Stimulated activated CD4-positive, alpha-beta T cell treated with anti-CD3 and anti-CD28 coated beads, Interleukin-4, amount 100 ng/mL, for 4 hours (primary cell): ENCODE measurements at regions not wholly inside any gene's neighbourhood (a gene's known extent, or its start where the extent isn't known, plus 50 kb on each side); places are given as distances from the start of the nearest gene placed in this dataset.

Experiments
- DNase-seq, 2 experiments: peaks; one replicate each; pipeline ENCODE4 v3.0.0-alpha.2; 2020

GRCh38 chr1:67563684-67564083 lies 121.3 kb upstream of the GADD45A start:
- no peak for DNase-seq

GRCh38 chr1:67564193-67564592 lies 120.8 kb upstream of the GADD45A start:
- DNase-seq, result no peak

DNA sequence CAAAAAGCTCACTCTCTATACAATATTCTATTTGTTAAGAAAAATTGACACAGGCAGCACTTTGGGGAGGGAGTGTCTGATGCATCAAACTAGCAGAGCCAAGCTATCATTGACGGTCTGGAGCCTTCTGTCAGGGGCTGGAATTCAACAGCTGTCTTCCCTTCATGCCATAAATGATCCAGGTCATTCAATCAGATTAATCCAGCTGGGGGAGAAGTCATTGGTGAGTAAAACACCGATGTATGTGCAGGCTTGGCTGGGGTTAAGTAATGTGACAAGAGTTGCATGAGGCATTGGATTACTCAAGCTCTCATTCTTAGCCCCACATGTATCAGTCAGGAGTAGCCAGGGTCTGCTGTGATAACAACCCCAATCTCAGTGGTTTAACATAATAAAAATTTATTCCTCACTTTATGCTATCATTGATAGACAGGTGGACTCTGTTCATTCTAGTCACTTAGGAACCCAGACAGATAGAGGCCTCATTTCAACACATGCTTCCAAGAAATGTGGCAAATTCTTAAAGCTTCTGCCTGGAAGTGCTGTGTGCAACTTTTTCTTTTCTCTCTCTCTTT lies 118.1 kb upstream of the GADD45A start:
- no peak for DNase-seq

DNA sequence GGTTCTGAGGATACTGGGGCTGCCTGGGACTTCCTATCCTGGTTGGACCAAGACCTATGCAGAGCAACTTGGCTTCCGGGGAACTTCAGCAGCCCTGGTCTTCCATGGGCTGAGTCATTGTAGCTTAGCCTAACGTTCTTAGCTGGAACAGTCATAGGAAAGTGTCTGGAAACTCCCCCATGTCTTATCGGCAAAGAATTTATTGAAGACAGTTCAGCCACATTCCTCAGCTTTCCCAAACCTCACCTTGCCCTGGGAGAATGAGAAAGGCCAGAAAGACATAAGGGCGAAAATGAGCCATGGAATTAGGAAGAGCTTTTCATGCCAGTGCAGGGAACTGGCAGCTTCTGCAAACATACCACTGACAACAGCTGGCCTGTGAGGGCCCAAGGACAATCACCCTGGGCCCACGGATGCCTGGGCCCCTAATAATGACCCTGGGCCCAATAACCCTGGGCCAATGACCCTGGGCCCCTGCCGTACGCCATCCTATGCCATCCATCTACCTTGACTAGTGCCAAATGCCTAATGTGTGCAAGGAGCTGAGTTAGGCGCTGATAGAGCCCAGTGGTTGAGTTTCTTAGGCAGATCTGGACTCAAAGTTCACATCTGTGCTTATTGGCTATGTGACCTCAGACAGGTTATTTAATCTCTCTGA lies 114.4 kb upstream of the GADD45A start:
- DNase-seq, result no peak

- no peak for DNase-seq
Observed at GRCh38 chr1:67571406-67571805, 113.6 kb upstream of the GADD45A start.

GRCh38 chr1:67571901-67572593 lies 113.0 kb upstream of the GADD45A start:
- no peak for DNase-seq

DNA sequence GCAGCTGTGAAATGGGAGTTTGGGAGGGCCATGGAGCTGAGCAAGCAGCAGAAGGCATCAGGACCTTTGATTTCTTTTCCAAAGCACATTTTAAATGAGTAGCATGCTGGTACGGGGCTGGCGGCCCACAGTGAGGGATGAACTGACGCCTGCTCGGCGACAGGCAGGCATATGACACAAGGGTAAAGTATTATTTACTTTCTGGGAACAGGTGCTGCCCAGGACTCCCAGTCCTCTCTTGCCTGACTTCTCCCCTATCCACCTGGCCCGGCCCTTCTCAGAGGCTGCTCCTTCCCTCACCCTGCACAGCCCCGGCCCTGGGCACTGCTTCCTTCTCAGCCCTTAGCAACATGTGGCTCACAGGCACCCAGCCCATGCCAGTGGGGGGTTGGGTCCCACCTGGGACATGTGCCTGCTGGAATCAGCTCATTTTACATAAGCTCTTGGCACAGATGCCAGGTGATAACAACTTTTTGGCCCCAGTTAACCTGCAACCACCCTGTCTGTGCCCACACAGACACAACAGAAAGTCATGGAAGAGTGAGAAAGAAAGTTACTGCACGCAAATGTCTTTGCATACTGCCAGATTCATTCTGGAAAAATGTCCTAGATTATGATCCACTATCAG lies 112.3 kb upstream of the GADD45A start:
- no peak for DNase-seq

DNA sequence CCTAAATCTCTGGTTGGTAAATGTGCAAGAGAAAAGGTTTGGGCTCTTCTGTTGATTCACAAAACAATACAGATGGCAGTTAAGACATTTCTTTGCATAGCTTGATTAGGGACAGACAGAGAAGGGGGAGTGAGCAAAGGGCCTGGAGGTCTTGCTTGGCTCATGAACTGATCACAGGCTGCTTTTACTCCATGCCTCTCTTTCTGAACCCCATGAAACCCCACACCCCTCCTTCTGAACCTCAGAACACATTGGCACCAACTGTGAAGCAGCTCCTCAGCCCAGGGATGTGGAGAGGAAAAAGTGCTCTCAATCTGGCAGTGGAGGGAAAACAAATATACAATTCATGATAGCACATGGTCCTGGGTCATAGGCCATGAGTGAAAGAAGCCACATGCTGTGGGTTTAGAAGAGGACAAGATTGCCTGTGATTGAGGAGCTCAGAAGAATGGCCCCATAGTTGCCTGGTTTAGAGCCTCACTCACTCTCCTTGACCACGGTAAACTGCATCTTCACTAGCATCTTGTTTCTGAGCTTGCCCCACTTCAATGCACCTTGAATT lies 111.6 kb upstream of the GADD45A start:
- DNase-seq, result no peak

DNA sequence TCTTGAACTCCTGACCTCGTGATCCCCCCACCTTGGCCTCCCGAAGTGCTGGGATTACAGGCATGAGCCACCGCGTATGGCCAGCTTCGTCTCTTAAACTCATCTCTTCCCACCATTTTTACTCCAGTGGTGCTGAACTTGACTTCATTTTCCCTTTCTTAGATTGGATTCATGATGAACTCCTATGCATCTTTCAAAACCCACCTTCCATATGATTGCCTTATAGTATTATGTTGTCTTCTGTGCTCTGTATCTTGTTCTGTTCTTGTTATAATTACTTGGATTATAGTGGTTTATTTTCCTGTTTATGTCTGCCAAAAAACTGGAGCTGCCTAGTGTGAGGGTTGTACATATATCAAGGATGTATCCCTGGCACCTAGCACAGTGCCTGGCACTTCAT lies 110.8 kb upstream of the GADD45A start:
- DNase-seq, result no peak

GRCh38 chr1:67575861-67576260 lies 109.1 kb upstream of the GADD45A start:
- DNase-seq, result no peak

- no peak for DNase-seq
Observed at GRCh38 chr1:67576474-67576873, 108.5 kb upstream of the GADD45A start.

DNA sequence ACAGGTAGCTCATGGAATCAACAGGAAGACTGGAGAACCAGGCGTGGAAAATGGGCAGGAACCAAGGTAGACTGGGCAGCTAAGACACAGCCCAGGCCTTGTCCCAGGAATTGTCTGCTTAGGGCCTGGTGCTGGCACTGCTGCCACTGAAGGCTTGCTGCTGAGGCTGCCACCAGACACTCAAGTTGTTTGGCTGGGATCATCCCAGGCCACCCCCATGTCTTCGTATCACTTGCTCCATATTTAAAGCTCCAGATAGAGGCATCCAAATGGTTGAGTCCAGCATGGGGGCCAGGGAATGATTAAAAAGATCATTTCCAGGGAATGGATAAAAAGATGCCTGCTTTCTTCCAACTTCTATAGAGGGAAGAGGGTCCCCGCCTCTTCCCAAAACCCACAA lies 107.4 kb upstream of the GADD45A start:
- no peak for DNase-seq

DNA sequence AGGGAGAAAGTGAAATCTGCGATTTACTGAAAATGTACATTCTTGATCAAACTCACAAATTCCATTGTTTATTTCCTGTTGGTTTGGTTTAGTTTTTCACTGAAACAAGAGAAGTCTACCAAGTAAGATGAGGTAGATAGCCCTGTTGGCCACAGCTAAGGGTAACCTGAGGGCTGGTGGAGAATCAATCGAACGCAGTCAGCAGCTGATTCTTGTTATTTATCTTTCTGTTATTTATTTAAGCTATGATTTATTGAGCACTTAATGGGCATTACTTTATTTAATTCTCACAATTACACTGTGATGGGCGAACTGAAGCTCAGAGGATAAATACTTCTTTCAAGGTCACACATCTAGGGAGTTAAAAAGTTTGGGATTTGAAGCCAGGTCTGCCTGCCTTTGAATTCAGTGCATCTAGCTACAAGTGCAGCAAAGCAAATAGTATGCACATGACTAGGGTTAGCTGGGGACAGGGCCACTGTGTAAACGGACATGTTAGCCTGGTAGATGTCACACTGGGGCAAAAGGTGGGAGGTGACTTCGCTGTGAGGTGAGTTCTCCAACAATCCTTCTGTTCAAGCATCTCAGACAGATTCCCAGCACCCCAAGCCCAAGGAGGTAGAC lies 106.5 kb upstream of the GADD45A start:
- no peak for DNase-seq

DNA sequence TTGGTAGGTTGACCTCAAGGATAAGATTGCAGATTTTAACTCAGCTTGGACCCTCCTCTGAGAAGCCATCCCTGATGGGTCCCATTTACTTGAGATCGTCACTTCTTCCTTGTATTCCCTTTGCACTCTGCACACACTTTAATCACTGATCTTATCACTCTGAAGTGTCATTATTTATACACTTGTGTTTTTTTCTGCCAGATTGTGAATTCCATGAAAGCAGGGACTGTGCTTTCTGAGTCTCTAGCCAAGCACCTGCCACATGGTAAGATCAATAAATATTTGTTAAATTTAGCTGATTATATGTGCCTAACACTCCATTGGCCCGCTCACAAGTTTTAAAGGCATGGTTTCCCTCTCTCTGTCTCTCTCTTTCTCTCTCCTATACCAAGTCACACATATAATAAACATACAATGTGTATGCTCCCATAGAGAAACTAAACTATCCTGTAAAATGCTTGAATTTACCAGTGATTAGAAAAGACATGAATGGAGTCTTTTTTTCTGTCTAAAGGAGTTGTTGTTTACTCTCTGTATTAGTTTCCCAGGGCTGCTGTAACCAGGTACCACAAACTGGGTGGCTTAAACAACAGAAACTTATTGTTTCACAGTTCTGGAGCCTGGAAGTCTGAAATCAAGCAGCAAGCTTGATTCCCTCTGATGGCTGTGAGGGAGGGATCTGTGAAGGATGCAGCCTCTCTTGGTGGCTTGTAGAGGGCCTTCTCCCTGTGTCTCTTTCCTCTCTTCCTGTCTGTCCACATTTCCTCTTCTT lies 105.2 kb upstream of the GADD45A start:
- DNase-seq, result no peak

DNA sequence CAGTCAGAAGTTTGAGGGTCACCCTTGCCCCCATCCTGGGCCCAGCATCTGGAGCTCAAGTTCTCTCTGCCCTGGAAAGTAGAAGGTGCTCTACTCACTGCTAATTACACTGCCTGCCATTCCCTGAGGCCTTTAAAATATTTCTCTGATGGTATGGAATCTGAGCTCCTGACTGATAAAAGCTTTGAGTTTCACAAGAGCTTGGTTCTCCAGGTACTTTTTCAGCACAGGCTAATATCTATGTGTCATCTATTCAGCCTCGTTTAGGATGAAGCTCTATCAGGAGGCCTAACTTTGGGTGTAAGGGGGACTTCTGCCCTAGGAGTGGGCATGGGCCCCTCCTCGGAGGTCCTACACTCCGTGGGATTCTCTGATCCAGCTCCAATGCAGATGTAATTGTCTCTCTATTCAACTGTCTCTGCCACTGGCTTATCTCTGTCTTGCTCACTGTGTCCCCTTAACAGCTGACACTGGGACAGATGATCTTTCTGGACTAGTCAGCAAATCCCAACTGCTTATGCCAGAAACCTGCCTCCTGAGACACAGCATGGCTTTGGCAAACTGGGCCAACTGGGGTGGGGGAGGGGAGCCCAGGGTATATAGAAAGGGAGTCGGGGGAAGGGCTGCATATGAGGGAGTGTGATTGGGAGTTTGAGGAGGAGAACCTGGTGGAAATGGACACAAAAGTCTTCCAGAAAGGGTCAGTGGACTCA lies 104.2 kb upstream of the GADD45A start:
- DNase-seq, result no peak

- no peak for DNase-seq
Observed at GRCh38 chr1:67582625-67583461, 102.2 kb upstream of the GADD45A start.

GRCh38 chr1:67583462-67583950 lies 101.5 kb upstream of the GADD45A start:
- no peak for DNase-seq

- DNase-seq, result no peak
Observed at GRCh38 chr1:67584938-67585337, 100.1 kb upstream of the GADD45A start.

DNA sequence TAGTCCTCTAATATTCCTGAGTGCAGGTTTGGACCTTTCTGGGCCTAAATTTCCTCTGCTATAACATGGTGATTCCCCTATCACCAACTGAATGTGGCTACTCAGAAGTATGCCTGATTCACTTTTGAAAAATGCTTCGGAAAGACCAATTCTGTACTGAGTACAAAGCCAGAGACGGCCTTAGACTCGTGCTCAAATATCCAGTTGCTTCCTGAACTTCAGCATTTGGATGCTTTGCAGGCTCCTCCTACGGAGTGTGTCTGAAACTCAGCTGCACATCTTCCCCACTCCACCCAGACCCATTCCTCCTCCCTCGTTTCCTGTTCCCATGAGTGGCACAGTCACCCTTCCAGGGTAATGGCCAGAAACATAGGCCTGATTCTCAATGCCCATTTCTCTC lies 98.4 kb upstream of the GADD45A start:
- DNase-seq, result no peak

DNA sequence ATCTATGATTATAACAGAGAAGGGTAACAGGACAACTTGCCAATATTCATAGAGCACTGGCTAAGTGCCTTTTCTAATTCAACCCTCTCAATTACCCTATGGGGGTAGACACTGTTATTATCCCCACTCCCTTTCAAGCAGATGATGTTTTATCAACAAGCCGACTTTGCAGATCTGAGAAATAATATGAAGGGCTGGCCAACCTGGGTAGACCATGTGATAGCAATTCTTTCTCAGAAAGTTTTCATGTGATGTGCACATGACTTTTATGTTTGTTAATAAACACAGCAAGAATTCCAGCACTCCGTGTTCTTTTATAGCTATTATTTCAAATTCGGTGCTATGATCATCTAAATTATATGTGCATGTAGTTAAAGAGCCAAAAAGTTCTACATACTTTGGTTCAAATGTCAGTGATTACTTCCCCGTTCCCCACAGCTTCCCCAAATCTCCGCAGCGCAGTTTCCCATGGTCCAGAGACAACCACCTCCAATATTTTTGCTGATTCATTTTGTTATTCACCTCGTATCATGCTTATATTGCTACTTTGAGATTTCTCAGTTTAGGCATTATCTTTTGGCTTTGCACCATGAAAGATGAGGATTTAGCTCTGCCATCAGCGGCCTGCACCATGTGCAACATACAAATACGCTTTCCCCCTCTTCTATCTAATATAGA lies 96.7 kb upstream of the GADD45A start:
- DNase-seq, result no peak
